ENCODE measurements at regions not wholly inside any gene's neighbourhood (a gene's known extent, or its start where the extent isn't known, plus 50 kb on each side); places are given as distances from the start of the nearest gene placed in this dataset.

GRCh38 chr2:13195270-13195669 is 478.5 kb downstream of the TRIB2 start:
- dilution Hi-C loops (cut with MboI; ENCODE audit: extremely low pct_ligation_motif_present, low sequenced_read_pairs): no loop called here

GRCh38 chr2:13197248-13197647 is 480.5 kb downstream of the TRIB2 start:
- no peak overlapping the region for H2AFZ ChIP-seq (ENCODE audit: control insufficient read depth, low read length)
- no peak for FAIRE-seq
- H3K9me1 ChIP-seq (ENCODE audit: control insufficient read depth, extremely low read depth, insufficient read depth, low read length): no peaks in the 10 kb centered on the region
- DNase-seq (ENCODE audit: low read depth, low spot score): no peak
- no peaks in the 10 kb centered on the region for H3K9me3 ChIP-seq (ENCODE audit: control insufficient read depth, low read depth, low read length)
- no peak overlapping the region for H3K27ac ChIP-seq (ENCODE audit: control insufficient read depth, insufficient read depth, low read length)
- no peaks in the 10 kb centered on the region for H4K20me1 ChIP-seq (ENCODE audit: control insufficient read depth, extremely low read depth, insufficient read depth, low read length)
- no peaks in the 10 kb centered on the region for H3K4me1 ChIP-seq (ENCODE audit: control insufficient read depth, extremely low read depth, insufficient read depth, low read length)
- TF ChIP-seq CTCF (optimal IDR thresholded peaks at IDR 0.05 in 1 of 3, IDR thresholded peaks at IDR 0.05 in 1 of 3, conservative IDR thresholded peaks at IDR 0.05 in 1 of 3; ENCODE audit: extremely low read depth in 1 of 3, insufficient read depth in 2 of 3, low read length in 3 of 3): no peak
- no peak for TF ChIP-seq EZH2 (IDR thresholded peaks at IDR 0.05; ENCODE audit: low read length)
- dilution Hi-C loops (cut with MboI; ENCODE audit: extremely low pct_ligation_motif_present, low sequenced_read_pairs): no loop called here
- no peak overlapping the region for H3K9ac ChIP-seq (ENCODE audit: control insufficient read depth, extremely low read depth, insufficient read depth, low read length)
- no peaks in the 10 kb centered on the region for H3K36me3 ChIP-seq (ENCODE audit: control insufficient read depth in 2 of 2, extremely low read depth in 1 of 2, insufficient read depth in 2 of 2, low read length in 2 of 2)
- no peaks in the 10 kb centered on the region for H3K79me2 ChIP-seq (ENCODE audit: control insufficient read depth, insufficient read depth, low read length)
- H3K27me3 ChIP-seq (ENCODE audit: control insufficient read depth, extremely low read depth, insufficient read depth, low read length): no peaks in the 10 kb centered on the region
- no peak overlapping the region for H3K4me3 ChIP-seq (ENCODE audit: control insufficient read depth in 2 of 3, extremely low read depth in 1 of 3, insufficient read depth in 2 of 3, low read depth in 1 of 3, low read length in 3 of 3)
- H3K4me2 ChIP-seq (ENCODE audit: control insufficient read depth, extremely low read depth, insufficient read depth, low read depth, low read length): no peak overlapping the region

More at GRCh38 chr2:13195270-13195669, 478.5 kb downstream of the TRIB2 start:
- TF ChIP-seq EZH2 (IDR thresholded peaks at IDR 0.05; ENCODE audit: low read length): no peak
- TF ChIP-seq CTCF (optimal IDR thresholded peaks at IDR 0.05 in 1 of 3, IDR thresholded peaks at IDR 0.05 in 1 of 3, conservative IDR thresholded peaks at IDR 0.05 in 1 of 3; ENCODE audit: extremely low read depth in 1 of 3, insufficient read depth in 2 of 3, low read length in 3 of 3): no peak
- no peak overlapping the region for H3K9ac ChIP-seq (ENCODE audit: control insufficient read depth, extremely low read depth, insufficient read depth, low read length)
- H2AFZ ChIP-seq (ENCODE audit: control insufficient read depth, low read length): no peak overlapping the region
- FAIRE-seq (no peak), DNase-seq (ENCODE audit: low read depth, low spot score) (no peak)
- no peaks in the 10 kb centered on the region for H3K79me2 ChIP-seq (ENCODE audit: control insufficient read depth, insufficient read depth, low read length)
- no peaks in the 10 kb centered on the region for H3K9me1 ChIP-seq (ENCODE audit: control insufficient read depth, extremely low read depth, insufficient read depth, low read length)
- H3K4me1 ChIP-seq (ENCODE audit: control insufficient read depth, extremely low read depth, insufficient read depth, low read length): no peaks in the 10 kb centered on the region
- no peaks in the 10 kb centered on the region for H3K36me3 ChIP-seq (ENCODE audit: control insufficient read depth in 2 of 2, extremely low read depth in 1 of 2, insufficient read depth in 2 of 2, low read length in 2 of 2)
- H3K27me3 ChIP-seq (ENCODE audit: control insufficient read depth, extremely low read depth, insufficient read depth, low read length): no peaks in the 10 kb centered on the region
- no peaks in the 10 kb centered on the region for H4K20me1 ChIP-seq (ENCODE audit: control insufficient read depth, extremely low read depth, insufficient read depth, low read length)
- H3K9me3 ChIP-seq (ENCODE audit: control insufficient read depth, low read depth, low read length): no peaks in the 10 kb centered on the region
- H3K27ac ChIP-seq (ENCODE audit: control insufficient read depth, insufficient read depth, low read length): no peak overlapping the region
- H3K4me3 ChIP-seq (ENCODE audit: control insufficient read depth in 2 of 3, extremely low read depth in 1 of 3, insufficient read depth in 2 of 3, low read depth in 1 of 3, low read length in 3 of 3): no peak overlapping the region
- no peak overlapping the region for H3K4me2 ChIP-seq (ENCODE audit: control insufficient read depth, extremely low read depth, insufficient read depth, low read depth, low read length)
